NCI-H1694 treated with DMSO at 0.1 percent for 48 hours (cell line): ENCODE measurements at regions not wholly inside any gene's neighbourhood (a gene's known extent, or its start where the extent isn't known, plus 50 kb on each side); places are given as distances from the start of the nearest gene placed in this dataset.

Experiments used
- DNase-seq: peaks from one replicate; lab custom pipeline; 2025; lab: John Stamatoyannopoulos, UW

DNA sequence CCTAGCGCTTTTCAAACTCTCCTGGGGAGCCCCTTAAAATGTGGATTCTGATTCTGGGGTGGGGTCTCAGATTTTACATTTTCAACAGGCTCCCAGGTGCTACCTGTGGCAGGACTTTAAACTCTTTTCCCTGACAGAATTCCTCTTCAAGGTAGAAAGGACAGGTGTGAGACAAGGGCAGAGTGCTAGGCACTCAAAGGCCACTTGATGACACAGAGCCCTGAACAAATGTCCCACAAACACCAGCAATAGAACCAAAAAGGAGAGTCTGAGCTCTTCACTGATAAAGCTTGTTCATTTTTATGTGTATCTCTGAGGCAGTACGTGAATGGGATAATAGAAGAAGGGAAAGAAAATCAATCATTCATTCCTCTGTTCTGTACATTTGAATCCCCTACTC, 77.7 kb upstream of the PELI1 start:
- DNase-seq, result no peak

DNA sequence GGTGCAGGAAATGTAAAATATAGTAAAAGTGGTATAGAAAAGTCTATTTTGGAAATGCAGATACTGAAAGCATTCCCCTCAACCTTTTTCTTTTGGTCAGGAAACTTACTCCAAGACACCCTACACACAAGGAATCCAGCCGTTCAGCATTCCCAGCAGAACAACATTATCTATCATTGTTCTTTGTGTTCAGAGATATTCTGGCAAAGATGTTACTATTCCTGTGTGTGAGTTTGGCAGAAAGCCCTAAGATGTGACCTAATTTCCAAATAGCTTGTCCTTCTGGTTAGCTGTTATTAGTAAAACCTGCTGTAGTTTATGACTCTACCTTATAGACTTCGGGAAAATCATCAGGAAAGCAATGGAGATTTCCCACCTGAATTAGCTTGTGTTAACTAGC, 78.1 kb upstream of the PELI1 start:
- no peak for DNase-seq

GRCh38 chr2:64223055-64223454, 78.8 kb upstream of the PELI1 start:
- no peak for DNase-seq

DNA sequence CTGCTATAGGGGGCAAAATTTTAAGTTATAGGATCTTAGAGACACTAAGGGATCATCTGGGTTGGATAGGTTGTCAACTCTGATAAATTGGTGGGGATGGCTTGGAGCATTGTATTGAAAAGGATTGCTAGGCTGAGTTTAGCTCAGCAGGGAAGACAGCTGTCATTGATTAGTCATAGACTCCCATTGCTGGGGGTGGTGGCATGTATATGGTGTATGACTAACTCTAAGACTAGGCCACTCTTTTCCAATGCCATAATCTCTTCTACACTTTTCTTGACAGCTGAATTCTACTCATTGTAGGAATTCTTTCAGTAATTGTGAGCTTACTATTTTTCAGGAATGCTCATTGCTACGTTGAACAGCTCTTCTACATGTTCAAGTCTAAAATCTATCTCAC, 81.3 kb upstream of the PELI1 start:
- DNase-seq, result no peak

DNA sequence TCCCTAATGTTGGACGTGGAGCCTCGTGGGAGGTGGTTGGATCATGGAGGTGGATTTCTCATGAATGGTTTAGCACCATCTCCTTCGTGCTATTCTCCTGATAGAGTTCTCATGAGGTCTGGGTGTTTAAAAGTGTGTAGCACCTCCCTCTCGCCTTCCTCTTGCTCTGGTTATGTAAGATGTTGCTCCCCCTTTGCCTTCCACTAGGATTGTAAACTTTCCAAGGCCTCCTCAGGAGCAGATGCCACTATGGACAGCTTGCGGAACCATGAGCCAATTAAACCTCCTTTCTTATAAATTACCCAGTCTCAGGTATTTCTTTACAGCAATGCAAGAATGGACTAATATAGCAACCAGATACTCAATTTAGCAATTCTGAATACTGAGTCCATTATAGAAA, 82.4 kb upstream of the PELI1 start:
- no peak for DNase-seq

GRCh38 chr2:64227603-64228125, 83.4 kb upstream of the PELI1 start:
- no peak for DNase-seq

GRCh38 chr2:64228126-64228678, 84.0 kb upstream of the PELI1 start:
- peak; percentile 60 for DNase-seq

- no peak for DNase-seq
Measured at GRCh38 chr2:64228918-64229317, 84.7 kb upstream of the PELI1 start.

GRCh38 chr2:64230540-64230939, 86.3 kb upstream of the PELI1 start:
- DNase-seq, result no peak

DNA sequence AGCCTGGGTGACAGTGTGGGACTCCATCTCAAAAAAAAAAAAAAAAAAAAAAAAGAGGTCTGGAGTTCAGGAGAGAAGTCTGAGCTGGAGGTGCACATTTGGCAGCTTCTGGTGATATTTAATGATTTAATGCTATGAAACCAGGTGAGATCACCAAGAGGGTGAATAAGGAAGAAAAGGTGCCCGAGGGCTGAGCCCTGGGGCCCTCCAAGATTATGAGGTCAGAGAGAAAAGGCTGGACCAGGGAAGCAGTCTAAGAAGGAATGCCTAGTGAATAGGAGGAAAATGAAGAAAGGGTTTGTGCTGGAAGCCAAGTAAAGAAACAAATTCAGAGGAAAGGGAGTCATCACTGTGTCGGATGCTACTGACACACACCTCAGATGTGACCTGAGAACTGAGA, 88.0 kb upstream of the PELI1 start:
- DNase-seq, result no peak

DNA sequence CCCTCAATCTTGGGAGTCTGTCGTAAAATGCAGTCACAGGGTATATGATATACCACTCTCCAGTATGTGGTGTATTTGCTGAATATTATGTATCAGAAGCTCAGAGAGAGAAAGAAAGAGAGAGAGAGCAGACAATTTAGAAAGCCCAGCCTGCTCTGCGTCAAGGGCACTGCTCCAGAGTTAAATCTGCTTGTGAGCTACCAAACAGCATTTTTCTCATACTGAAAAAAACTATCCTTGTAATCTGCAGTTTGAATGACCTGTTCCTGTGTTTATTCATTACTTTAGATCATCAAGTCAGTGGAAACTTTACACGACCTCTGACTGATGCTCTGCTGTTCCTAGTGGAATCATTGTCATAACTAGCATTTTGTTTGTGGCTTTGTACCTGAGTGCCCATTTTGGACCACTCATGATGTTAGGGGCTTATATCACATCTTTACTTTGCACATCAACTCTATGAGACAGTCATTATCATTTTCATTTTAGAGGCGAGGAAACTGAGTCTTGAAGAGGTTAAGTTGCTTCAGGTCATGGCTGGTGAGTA, 89.2 kb upstream of the PELI1 start:
- DNase-seq, result no peak

DNA sequence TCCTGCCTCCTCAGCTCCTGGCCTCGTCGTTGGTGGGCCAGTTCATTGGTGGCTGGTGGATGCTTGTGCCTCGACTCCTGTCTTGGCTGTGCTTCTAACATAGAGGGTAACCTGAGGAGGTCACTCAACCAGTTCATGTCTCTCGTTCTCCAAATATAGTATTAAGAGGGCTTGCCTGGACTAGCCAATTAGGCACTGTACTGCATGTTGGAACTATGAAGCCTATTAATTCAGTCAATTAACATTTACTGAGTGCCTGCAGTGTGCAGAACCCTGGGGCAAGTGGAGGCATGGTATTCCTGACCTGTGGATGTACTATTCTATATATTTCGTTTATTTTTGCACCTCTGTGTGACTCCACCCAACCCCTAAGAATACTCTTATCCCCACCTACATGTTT, 89.9 kb upstream of the PELI1 start:
- no peak for DNase-seq

GRCh38 chr2:64234785-64235184, 90.6 kb upstream of the PELI1 start:
- no peak for DNase-seq

DNA sequence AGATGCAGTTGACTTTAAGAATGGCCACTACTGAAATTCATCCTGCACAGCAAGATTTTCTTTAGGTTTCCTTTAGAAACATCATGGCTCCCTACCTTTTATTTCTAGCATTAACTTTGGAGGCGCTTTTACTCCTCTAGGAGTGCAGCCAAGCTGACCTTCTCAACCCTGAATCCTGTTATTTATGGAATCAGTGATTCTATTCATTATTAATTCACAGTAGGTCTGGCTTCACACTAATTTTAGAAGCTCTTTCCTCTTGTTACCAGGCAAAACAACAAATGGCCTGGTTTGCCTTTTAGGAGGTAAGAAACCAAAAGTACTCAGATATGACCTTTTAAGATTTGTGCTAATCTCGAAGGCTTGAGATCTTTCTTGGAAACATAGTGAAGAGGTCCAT, 93.0 kb upstream of the PELI1 start:
- no peak for DNase-seq

GRCh38 chr2:64238799-64239198, 94.6 kb upstream of the PELI1 start:
- DNase-seq, result no peak

DNA sequence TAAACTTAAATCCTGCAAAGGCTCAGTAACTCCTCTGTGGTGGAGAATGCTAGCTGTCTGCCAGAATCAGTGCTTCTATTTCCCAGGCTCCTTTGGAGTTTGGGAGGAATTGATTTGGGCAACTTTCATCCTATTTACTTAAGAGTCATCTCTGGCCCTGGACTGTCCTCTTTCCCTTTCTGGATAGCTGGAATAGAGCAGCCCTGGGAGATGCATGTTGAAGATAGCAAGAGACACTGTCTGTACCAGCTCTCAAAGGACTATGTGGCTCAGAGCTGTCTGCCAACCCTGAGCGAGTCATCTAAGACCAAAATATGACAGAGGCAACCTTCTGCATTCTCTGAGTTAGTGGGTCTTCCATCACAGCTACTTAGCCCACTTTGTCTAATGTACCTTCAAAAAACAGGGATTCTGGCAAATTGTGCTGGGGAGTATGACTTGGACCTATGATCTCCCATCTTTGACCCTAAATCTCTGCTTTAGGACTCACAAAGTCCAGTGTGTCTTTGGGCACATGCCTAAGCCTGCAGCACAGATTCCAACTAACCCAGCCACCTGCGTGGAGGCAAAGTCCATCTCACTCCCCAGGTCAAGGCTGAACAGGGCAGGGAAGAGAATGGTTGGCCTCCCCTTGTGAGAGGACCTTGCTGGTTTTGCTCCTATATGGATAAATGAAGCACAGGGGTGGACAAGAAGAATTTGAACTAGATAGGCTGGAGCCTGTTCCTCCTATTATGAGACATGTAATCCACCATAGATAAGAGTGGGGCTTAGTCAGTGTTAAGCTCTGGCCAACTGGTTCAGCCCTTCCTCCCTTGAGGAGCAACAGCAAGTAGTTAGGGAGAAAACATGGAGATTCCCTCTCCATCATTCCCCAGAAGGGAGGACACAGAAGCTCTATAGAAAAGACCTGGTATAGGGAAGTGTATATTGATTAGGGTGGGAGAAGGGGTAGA, 99.1 kb upstream of the PELI1 start:
- no peak for DNase-seq

DNA sequence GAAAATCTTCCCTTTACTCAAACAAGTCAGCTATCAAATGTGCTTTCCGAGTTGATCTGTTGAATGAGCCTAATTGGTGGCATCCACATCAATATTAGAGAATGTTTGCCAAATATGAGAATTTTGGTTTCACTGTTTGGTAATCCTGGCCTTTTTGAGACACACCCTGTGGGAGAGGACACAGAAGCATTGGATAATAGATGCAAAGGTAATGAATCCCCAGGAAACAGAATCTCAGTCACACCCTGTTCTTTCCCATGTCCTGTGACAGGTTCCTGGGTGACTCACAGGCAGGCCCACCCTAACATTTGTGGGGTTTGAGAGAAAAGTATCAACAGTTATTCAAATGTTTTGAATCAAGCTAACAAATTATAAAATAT, 99.8 kb upstream of the PELI1 start:
- no peak for DNase-seq

GRCh38 chr2:64245631-64246030, 101.4 kb upstream of the PELI1 start:
- DNase-seq, result no peak

- DNase-seq, result no peak
Measured at GRCh38 chr2:64246962-64247361, 102.7 kb upstream of the PELI1 start.

- DNase-seq, result no peak
Measured at GRCh38 chr2:64249426-64249825, 105.2 kb upstream of the PELI1 start.

DNA sequence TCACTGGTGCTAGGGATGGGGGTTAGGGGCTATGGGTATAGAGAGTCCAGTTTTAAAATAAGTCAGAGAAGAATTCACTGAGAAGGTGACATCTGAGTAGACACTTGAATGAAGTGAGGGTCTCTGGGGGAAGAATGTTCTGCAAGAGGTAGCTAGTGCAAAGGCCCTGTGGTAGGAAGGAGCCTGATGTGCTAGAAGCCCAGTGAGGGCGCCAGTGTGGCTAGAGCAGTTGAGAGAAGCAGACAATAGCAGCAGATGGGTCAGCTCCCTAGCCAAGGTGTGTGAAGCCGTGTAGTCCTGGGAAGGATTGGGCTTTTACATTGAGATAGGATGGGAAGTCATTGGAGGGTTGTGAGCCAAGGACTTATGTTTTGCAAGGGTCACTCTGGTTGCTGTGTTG, 105.8 kb upstream of the PELI1 start:
- no peak for DNase-seq

- DNase-seq, result no peak
Measured at GRCh38 chr2:64250751-64251423, 106.7 kb upstream of the PELI1 start.
